ENCODE measurements at regions not wholly inside any gene's neighbourhood (a gene's known extent, or its start where the extent isn't known, plus 50 kb on each side); places are given as distances from the start of the nearest gene placed in this dataset.
A peak's percentile ranks its signal among the peaks of the same experiment; 100 is the strongest.

GRCh38 chr2:18662689-18663088 is 73.3 kb upstream of the NT5C1B start:
- Mint-ChIP-seq H3K36me3 (ENCODE audit: low read depth) (no peaks in the 10 kb centered on the region), H3K27me3 (ENCODE audit: low read depth, poor library complexity) (no peaks in the 10 kb centered on the region), H3K27ac (no peak overlapping the region), H3K4me3 (no peak overlapping the region), H3K4me1 (peaks cover 45% of the 10 kb centered on the region), H3K9me3 (no peaks in the 10 kb centered on the region)
- no peak for DNase-seq
- no peak for TF ChIP-seq CTCF (IDR thresholded peaks at IDR 0.05)

GRCh38 chr2:18659915-18660314 is 70.5 kb upstream of the NT5C1B start:
- Mint-ChIP-seq H3K36me3 (ENCODE audit: low read depth) (no peaks in the 10 kb centered on the region), H3K9me3 (no peaks in the 10 kb centered on the region), H3K4me1 (peaks cover 45% of the 10 kb centered on the region), H3K27me3 (ENCODE audit: low read depth, poor library complexity) (no peaks in the 10 kb centered on the region), H3K4me3 (no peak overlapping the region), H3K27ac (peak overlapping the region; percentile 86)
- TF ChIP-seq CTCF (IDR thresholded peaks at IDR 0.05) = no peak
- DNase-seq = no peak

- Mint-ChIP-seq H3K9me3 (no peaks in the 10 kb centered on the region), H3K27me3 (ENCODE audit: low read depth, poor library complexity) (peaks cover 3% of the 10 kb centered on the region), H3K27ac (no peak overlapping the region), H3K36me3 (ENCODE audit: low read depth) (no peaks in the 10 kb centered on the region), H3K4me3 (no peak overlapping the region), H3K4me1 (peaks cover 23% of the 10 kb centered on the region)
- no peak for TF ChIP-seq CTCF (IDR thresholded peaks at IDR 0.05)
- DNase-seq = no peak
Measured at GRCh38 chr2:18656048-18656447, 66.7 kb upstream of the NT5C1B start.

- no peak for TF ChIP-seq CTCF (IDR thresholded peaks at IDR 0.05)
- Mint-ChIP-seq H3K4me3 (no peak overlapping the region), H3K27me3 (ENCODE audit: low read depth, poor library complexity) (peaks cover 8% of the 10 kb centered on the region), H3K36me3 (ENCODE audit: low read depth) (no peaks in the 10 kb centered on the region), H3K9me3 (no peaks in the 10 kb centered on the region), H3K4me1 (peaks cover 21% of the 10 kb centered on the region), H3K27ac (no peak overlapping the region)
- no peak for DNase-seq
Measured at GRCh38 chr2:18651842-18652774, 62.7 kb upstream of the NT5C1B start.

- H3K4me3 Mint-ChIP-seq = no peak overlapping the region
- no peak for TF ChIP-seq CTCF (IDR thresholded peaks at IDR 0.05)
Measured at GRCh38 chr2:18650221-18650620, 60.9 kb upstream of the NT5C1B start.

More at GRCh38 chr2:18650221-18650620, 60.9 kb upstream of the NT5C1B start:
- H3K27ac Mint-ChIP-seq = peak overlapping the region; percentile 32
- DNase-seq = no peak
- H3K9me3 Mint-ChIP-seq = peaks cover 3% of the 10 kb centered on the region
- peaks cover 4% of the 10 kb centered on the region for H3K36me3 Mint-ChIP-seq (ENCODE audit: low read depth)
- H3K27me3 Mint-ChIP-seq (ENCODE audit: low read depth, poor library complexity) = peaks cover 8% of the 10 kb centered on the region
- peaks cover 21% of the 10 kb centered on the region for H3K4me1 Mint-ChIP-seq

All from nephron progenitor cell (in vitro differentiated cells).